Neuronal stem cell (in vitro differentiated cells): ENCODE measurements at regions not wholly inside any gene's neighbourhood (a gene's known extent, or its start where the extent isn't known, plus 50 kb on each side); places are given as distances from the start of the nearest gene placed in this dataset.

Experiments
- DNase-seq: peaks from one replicate; pipeline ENCODE4 v3.0.0-alpha.2; 2013; ENCODE audit warnings: low spot score
- H2AFZ ChIP-seq: one replicate; pipeline ENCODE4 v1.6.1; 2013; ENCODE audit warnings: mild to moderate bottlenecking, low read length, inconsistent platforms
- H2AK5ac ChIP-seq: 2 replicates; pipeline ENCODE4 v1.6.1; 2013; ENCODE audit warnings: low read depth, mild to moderate bottlenecking, inconsistent platforms, low read length, moderate library complexity, mixed read lengths
- H2BK120ac ChIP-seq: 2 replicates; pipeline ENCODE4 v1.6.1; 2013; ENCODE audit warnings: low read depth, mild to moderate bottlenecking, inconsistent platforms, low read length, moderate library complexity, mixed read lengths
- H2BK12ac ChIP-seq: one replicate; pipeline ENCODE4 v1.6.1; 2013; ENCODE audit warnings: low read length, inconsistent platforms
- H2BK15ac ChIP-seq: 2 replicates; pipeline ENCODE4 v1.6.1; 2013; ENCODE audit warnings: mild to moderate bottlenecking, low read length, inconsistent platforms, mixed read lengths
- H2BK5ac ChIP-seq: one replicate; pipeline ENCODE4 v1.6.1; 2013; ENCODE audit warnings: inconsistent platforms, mild to moderate bottlenecking, low read length, moderate library complexity
- H3K14ac ChIP-seq: one replicate; pipeline ENCODE4 v1.6.1; 2013; ENCODE audit warnings: low read length, inconsistent platforms
- H3K18ac ChIP-seq: 2 replicates; pipeline ENCODE4 v1.6.1; 2013; ENCODE audit warnings: low read length, inconsistent platforms
- H3K23ac ChIP-seq: 2 replicates; pipeline ENCODE4 v1.6.1; 2013; ENCODE audit warnings: low read depth, mild to moderate bottlenecking, mixed read lengths, low read length, inconsistent platforms; ENCODE audit not compliant: poor library complexity
- H3K27ac ChIP-seq: replicated peaks from 3 replicates; pipeline ENCODE4 v1.5.1; 2013; ENCODE audit warnings: low read length, inconsistent platforms
- H3K27me3 ChIP-seq, 3 experiments: 2 replicates each; pipeline ENCODE4 v1.6.1; 2013; ENCODE audit warnings: low read length in 3 of 3, mild to moderate bottlenecking in 2 of 3, inconsistent platforms in 1 of 3, low read depth in 1 of 3, mixed read lengths in 1 of 3, moderate library complexity in 1 of 3; ENCODE audit not compliant: control insufficient read depth in 3 of 3, insufficient read depth in 3 of 3
- H3K36me3 ChIP-seq, 2 donors: replicated peaks in 1 of 2; 2 replicates each; pipeline ENCODE4 v1.6.1; 2013; ENCODE audit warnings: low read length in 2 of 2; ENCODE audit not compliant: control insufficient read depth in 2 of 2, insufficient read depth in 2 of 2
- H3K4ac ChIP-seq: 2 replicates; pipeline ENCODE4 v1.6.1; 2013; ENCODE audit warnings: inconsistent platforms, mild to moderate bottlenecking, low read length, moderate library complexity
- H3K4me1 ChIP-seq, 2 donors: 1 replicate in 1 of 2; 2 replicates in 1 of 2; pipeline ENCODE4 v1.6.1; 2013; ENCODE audit warnings: low read length in 2 of 2, low read depth in 1 of 2; ENCODE audit not compliant: control insufficient read depth in 2 of 2, insufficient read depth in 1 of 2
- H3K4me2 ChIP-seq: one replicate; pipeline ENCODE4 v1.6.1; 2013; ENCODE audit warnings: mild to moderate bottlenecking, low read length, inconsistent platforms; ENCODE audit not compliant: insufficient read depth, poor library complexity, severe bottlenecking
- H3K4me3 ChIP-seq, 2 donors: 2 replicates each; pipeline ENCODE4 v1.5.1; 2013; ENCODE audit warnings: low read length in 2 of 2, mild to moderate bottlenecking in 2 of 2, inconsistent platforms in 1 of 2, moderate library complexity in 1 of 2
- H3K79me1 ChIP-seq: one replicate; pipeline ENCODE4 v1.6.1; 2013; ENCODE audit warnings: low read depth, mild to moderate bottlenecking, inconsistent platforms, low read length, moderate library complexity
- H3K9ac ChIP-seq: one replicate; pipeline ENCODE4 v1.6.1; 2013; ENCODE audit warnings: mild to moderate bottlenecking, low read depth, low read length, inconsistent platforms; ENCODE audit not compliant: poor library complexity
- H3K9me3 ChIP-seq, 2 donors: replicated peaks in 1 of 2; 2 replicates each; pipeline versions ENCODE3 to v1.6.1; 2013; ENCODE audit warnings: low read length in 2 of 2, mild to moderate bottlenecking in 2 of 2, inconsistent platforms in 1 of 2, low read depth in 1 of 2, mixed read lengths in 1 of 2, moderate library complexity in 1 of 2; ENCODE audit not compliant: control insufficient read depth in 2 of 2, insufficient read depth in 1 of 2
- H4K8ac ChIP-seq: one replicate; pipeline ENCODE4 v1.6.1; 2013; ENCODE audit warnings: low read depth, mild to moderate bottlenecking, inconsistent platforms, low read length, moderate library complexity
- H4K91ac ChIP-seq: one replicate; pipeline ENCODE4 v1.6.1; 2013; ENCODE audit warnings: low read length, low read depth, mild to moderate bottlenecking, inconsistent platforms; ENCODE audit not compliant: poor library complexity
- WGBS, 2 donors: extraction: QIAGEN DNeasy Blood & Tissue Kit; methylation state at CpG; one replicate each; pipeline ENCODE4 v1.1.7; 2013; ENCODE audit warnings: missing lambda C conversion rate in 2 of 2, mixed read lengths in 1 of 2; ENCODE audit not compliant: insufficient read length in 2 of 2, insufficient replicate concordance in 1 of 2; ENCODE audit errors: extremely low coverage in 2 of 2; 5-methylcytosine and 5-hydroxymethylcytosine counted together

GRCh38 chr3:147872568-147872967 lies 463.4 kb downstream of the ZIC1 start:
- Histone ChIP-seq H3K9ac (no peak overlapping the region), H2BK5ac (no peak overlapping the region), H3K4me2 (no peak overlapping the region), H3K27me3 (no peaks in the 10 kb centered on the region), H2BK120ac (no peak overlapping the region), H4K8ac (no peak overlapping the region), H2AK5ac (no peak overlapping the region), H3K4ac (no peak overlapping the region), H3K23ac (no peak overlapping the region), H3K4me1 (no peaks in the 10 kb centered on the region), H3K18ac (no peak overlapping the region), H3K14ac (no peak overlapping the region), H3K9me3 (peaks cover 0 to 8% of the 10 kb centered on the region in 2 donors), H3K79me1 (no peaks in the 10 kb centered on the region), H4K91ac (no peak overlapping the region), H3K36me3 (no peaks in the 10 kb centered on the region), H3K27ac (no peak overlapping the region), H3K4me3 (no peak overlapping the region), H2BK15ac (no peak overlapping the region), H2BK12ac (no peak overlapping the region), H2AFZ (no peak overlapping the region)
- no CpG with 5 or more reads among the region's 4 CpGs for WGBS, 2 donors
- no peak for DNase-seq

GRCh38 chr3:147875498-147875897 lies 466.3 kb downstream of the ZIC1 start:
- H4K8ac ChIP-seq = no peak overlapping the region
- H3K4me3 ChIP-seq = no peak overlapping the region
- no peak overlapping the region for H2BK15ac ChIP-seq
- no peak overlapping the region for H3K18ac ChIP-seq
- no peak overlapping the region for H4K91ac ChIP-seq
- H3K27me3 ChIP-seq = no peaks in the 10 kb centered on the region
- H3K27ac ChIP-seq = no peak overlapping the region
- no peak overlapping the region for H3K23ac ChIP-seq
- H3K14ac ChIP-seq = no peak overlapping the region
- WGBS, 2 donors = no CpG with 5 or more reads among the region's 2 CpGs
- H2AK5ac ChIP-seq = no peak overlapping the region
- H2BK120ac ChIP-seq = no peak overlapping the region
- no peak for DNase-seq
- H2AFZ ChIP-seq = no peak overlapping the region
- no peak overlapping the region for H3K4ac ChIP-seq
- no peaks in the 10 kb centered on the region for H3K4me1 ChIP-seq
- no peak overlapping the region for H2BK12ac ChIP-seq
- no peaks in the 10 kb centered on the region for H3K36me3 ChIP-seq
- H3K9me3 ChIP-seq = peaks cover 11 to 12% of the 10 kb centered on the region in 2 donors
- no peak overlapping the region for H3K9ac ChIP-seq
- H3K79me1 ChIP-seq = no peaks in the 10 kb centered on the region
- H2BK5ac ChIP-seq = no peak overlapping the region
- H3K4me2 ChIP-seq = no peak overlapping the region

- Histone ChIP-seq H3K79me1 (no peaks in the 10 kb centered on the region), H3K23ac (no peak overlapping the region), H3K4me2 (no peak overlapping the region), H3K14ac (no peak overlapping the region), H3K4me1 (no peaks in the 10 kb centered on the region), H3K9me3 (peaks cover 30 to 45% of the 10 kb centered on the region in 2 donors), H3K9ac (no peak overlapping the region), H3K27me3 (no peaks in the 10 kb centered on the region), H3K27ac (no peak overlapping the region), H2BK5ac (no peak overlapping the region), H3K36me3 (no peaks in the 10 kb centered on the region), H2BK15ac (no peak overlapping the region), H2AFZ (no peak overlapping the region), H2AK5ac (no peak overlapping the region), H4K8ac (no peak overlapping the region), H2BK12ac (no peak overlapping the region), H4K91ac (no peak overlapping the region), H3K4ac (no peak overlapping the region), H3K18ac (no peak overlapping the region), H3K4me3 (no peak overlapping the region), H2BK120ac (no peak overlapping the region)
- no peak for DNase-seq
- no CpG with 5 or more reads among the region's 2 CpGs for WGBS, 2 donors
These were observed 472.8 kb downstream of the ZIC1 start for GRCh38 chr3:147881933-147882332.

DNA sequence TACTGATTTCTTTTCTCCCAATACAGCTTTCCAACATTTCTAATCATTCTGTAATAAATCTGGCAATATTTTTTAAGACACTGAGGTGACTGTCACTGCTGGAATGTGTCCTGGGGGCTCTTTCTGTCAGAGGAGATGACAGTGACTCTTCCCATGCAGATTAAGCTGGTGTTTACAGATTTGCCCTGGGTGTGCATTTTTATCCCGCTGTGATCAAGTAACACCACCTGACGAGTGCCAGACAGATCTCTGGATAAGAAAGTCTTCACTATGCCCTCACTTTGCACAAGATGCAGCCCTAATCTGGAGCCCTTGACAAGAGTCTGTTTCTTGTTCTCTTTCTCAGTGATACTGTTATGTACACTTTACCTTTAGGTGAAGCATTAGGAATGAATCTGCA lies 477.7 kb downstream of the ZIC1 start:
- Histone ChIP-seq H2BK5ac (no peak overlapping the region), H3K4me3 (no peak overlapping the region), H3K23ac (no peak overlapping the region), H2BK12ac (no peak overlapping the region), H3K4me1 (peaks cover 0 to 3% of the 10 kb centered on the region in 2 donors), H4K8ac (no peak overlapping the region), H2AFZ (no peak overlapping the region), H3K36me3 (no peaks in the 10 kb centered on the region), H3K27me3 (no peaks in the 10 kb centered on the region), H3K4ac (no peak overlapping the region), H3K9me3 (peaks cover 13 to 20% of the 10 kb centered on the region in 2 donors), H2BK15ac (no peak overlapping the region), H3K18ac (no peak overlapping the region), H3K14ac (no peak overlapping the region), H2AK5ac (no peak overlapping the region), H3K4me2 (no peak overlapping the region), H2BK120ac (no peak overlapping the region), H3K27ac (no peak overlapping the region), H3K79me1 (no peaks in the 10 kb centered on the region), H3K9ac (no peak overlapping the region), H4K91ac (no peak overlapping the region)
- no peak for DNase-seq
- WGBS, 2 donors = no CpG with 5 or more reads among the region's 2 CpGs
